ENCODE measurements at regions not wholly inside any gene's neighbourhood (a gene's known extent, or its start where the extent isn't known, plus 50 kb on each side); places are given as distances from the start of the nearest gene placed in this dataset.

DNA sequence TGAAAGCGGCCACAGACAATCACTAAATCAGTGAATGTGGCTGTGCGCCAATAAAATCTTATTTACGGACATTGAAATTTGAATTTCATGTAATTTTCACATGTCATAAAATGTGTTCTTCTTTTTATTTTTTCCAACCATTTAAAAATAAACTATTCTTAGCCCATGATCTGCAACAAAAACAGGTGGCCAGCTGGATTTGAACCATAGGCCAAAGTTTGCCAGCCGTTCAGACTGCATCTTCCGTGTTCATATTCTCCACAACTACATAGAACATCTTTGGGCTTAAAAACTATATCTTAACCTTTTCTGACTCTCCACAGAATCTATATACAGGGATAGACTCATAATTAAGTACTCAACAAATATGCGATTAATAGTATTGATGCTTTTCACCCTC, 81.2 kb upstream of the RALGPS2 start:
- TF ChIP-seq POLR2A (IDR thresholded peaks at IDR 0.05; ENCODE audit: low read depth, low read length) (no peak), CHD1 (IDR thresholded peaks at IDR 0.05; ENCODE audit: low read depth, low read length) (no peak), MAZ (IDR thresholded peaks at IDR 0.05; ENCODE audit: borderline replicate concordance, low read depth, low read length) (no peak), USF2 (IDR thresholded peaks at IDR 0.05; ENCODE audit: low read depth, low read length) (no peak), BHLHE40 (IDR thresholded peaks at IDR 0.05; ENCODE audit: low read depth, low read length) (no peak), MAFK (IDR thresholded peaks at IDR 0.05; ENCODE audit: low read depth, low read length) (no peak)
- TF ChIP-seq, protein P1, sequence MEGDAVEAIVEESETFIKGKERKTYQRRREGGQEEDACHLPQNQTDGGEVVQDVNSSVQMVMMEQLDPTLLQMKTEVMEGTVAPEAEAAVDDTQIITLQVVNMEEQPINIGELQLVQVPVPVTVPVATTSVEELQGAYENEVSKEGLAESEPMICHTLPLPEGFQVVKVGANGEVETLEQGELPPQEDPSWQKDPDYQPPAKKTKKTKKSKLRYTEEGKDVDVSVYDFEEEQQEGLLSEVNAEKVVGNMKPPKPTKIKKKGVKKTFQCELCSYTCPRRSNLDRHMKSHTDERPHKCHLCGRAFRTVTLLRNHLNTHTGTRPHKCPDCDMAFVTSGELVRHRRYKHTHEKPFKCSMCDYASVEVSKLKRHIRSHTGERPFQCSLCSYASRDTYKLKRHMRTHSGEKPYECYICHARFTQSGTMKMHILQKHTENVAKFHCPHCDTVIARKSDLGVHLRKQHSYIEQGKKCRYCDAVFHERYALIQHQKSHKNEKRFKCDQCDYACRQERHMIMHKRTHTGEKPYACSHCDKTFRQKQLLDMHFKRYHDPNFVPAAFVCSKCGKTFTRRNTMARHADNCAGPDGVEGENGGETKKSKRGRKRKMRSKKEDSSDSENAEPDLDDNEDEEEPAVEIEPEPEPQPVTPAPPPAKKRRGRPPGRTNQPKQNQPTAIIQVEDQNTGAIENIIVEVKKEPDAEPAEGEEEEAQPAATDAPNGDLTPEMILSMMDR (conservative IDR thresholded peaks at IDR 0.05; ENCODE audit: low read depth, low read length), result no peak
- TF ChIP-seq, protein P2, sequence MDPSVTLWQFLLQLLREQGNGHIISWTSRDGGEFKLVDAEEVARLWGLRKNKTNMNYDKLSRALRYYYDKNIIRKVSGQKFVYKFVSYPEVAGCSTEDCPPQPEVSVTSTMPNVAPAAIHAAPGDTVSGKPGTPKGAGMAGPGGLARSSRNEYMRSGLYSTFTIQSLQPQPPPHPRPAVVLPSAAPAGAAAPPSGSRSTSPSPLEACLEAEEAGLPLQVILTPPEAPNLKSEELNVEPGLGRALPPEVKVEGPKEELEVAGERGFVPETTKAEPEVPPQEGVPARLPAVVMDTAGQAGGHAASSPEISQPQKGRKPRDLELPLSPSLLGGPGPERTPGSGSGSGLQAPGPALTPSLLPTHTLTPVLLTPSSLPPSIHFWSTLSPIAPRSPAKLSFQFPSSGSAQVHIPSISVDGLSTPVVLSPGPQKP (IDR thresholded peaks at IDR 0.05; ENCODE audit: borderline replicate concordance, low read depth, low read length), result no peak
